Adrenal gland (tissue), 9 donors: ENCODE measurements at regions not wholly inside any gene's neighbourhood (a gene's known extent, or its start where the extent isn't known, plus 50 kb on each side); places are given as distances from the start of the nearest gene placed in this dataset.
"Not testable (repeated sequence)": the region's sequence is repeated elsewhere in the genome, so short reads cannot be mapped to it uniquely, and the experiment has no call there.

ENCODE experiments used
- DNase-seq, 7 donors: peaks; one replicate each; pipeline ENCODE4 v3.0.0-alpha.2; 2019 to 2020
- H3K27ac ChIP-seq, 5 donors: fragments of 200-600 bp; sonication (generic) in 4 of 5; 1 replicate in 3 of 5; 2 replicates in 2 of 5; pipeline versions ENCODE4 v1.5.1 to v1.8.0; 2016 to 2020; ENCODE audit warnings: mild to moderate bottlenecking in 1 of 5
- H3K27me3 ChIP-seq: fragments of 200-600 bp; 2 replicates; pipeline ENCODE4 v1.8.0; 2021
- H3K36me3 ChIP-seq, 2 donors: fragments of 200-600 bp; replicated peaks in 1 of 2; 1 replicate in 1 of 2; 2 replicates in 1 of 2; pipeline versions ENCODE4 v1.5.1 to v1.8.0; 2018 to 2022
- H3K4me1 ChIP-seq, 2 donors: fragments of 200-600 bp; replicated peaks in 1 of 2; 1 replicate in 1 of 2; 2 replicates in 1 of 2; pipeline versions ENCODE4 v1.5.1 to v1.8.0; 2018 to 2021
- H3K4me3 ChIP-seq, 4 donors: fragments of 200-600 bp; sonication (generic) in 3 of 4; one replicate each; pipeline ENCODE4 v1.5.1; 2016 to 2018
- H3K9me3 ChIP-seq, 3 donors: fragments of 200-600 bp; sonication (generic) in 1 of 3; replicated peaks in 1 of 3; 1 replicate in 2 of 3; 2 replicates in 1 of 3; pipeline versions ENCODE4 v1.5.1 to v1.8.0; 2016 to 2021
- POLR2A ChIP-seq, 2 donors: fragments of 450-650 bp; IDR thresholded peaks; one replicate each; pipeline ENCODE4 v1.6.1; 2017; ENCODE audit warnings: antibody characterized with exemption in 2 of 2, mild to moderate bottlenecking in 2 of 2, moderate library complexity in 1 of 2
- WGBS, 4 donors: extraction: QIAGEN DNeasy Blood & Tissue Kit in 2 of 4; methylation state at CpG; one replicate each; pipeline versions ENCODE4 v1.1.5 to v1.1.7; 2013 to 2017; 5-methylcytosine and 5-hydroxymethylcytosine counted together
- intact Hi-C, 2 donors: fragments of 100-400 bp; cut with DNase I; formaldehyde crosslinking; loops; one replicate each; pipeline versions ENCODE4 v1.14.1 to v1.15.0; 2022 to 2023
- TF ChIP-seq, protein P1 (sequence below), 6 experiments: fragments of 450-650 bp in 4 of 6; fragments of 200-600 bp in 2 of 6; sonication (generic) in 1 of 6; IDR thresholded peaks; 1 replicate in 5 of 6; 2 replicates in 1 of 6; pipeline versions ENCODE4 v1.5.1 to v1.8.0; 2016 to 2021; ENCODE audit warnings: antibody characterized with exemption in 6 of 6, mild to moderate bottlenecking in 2 of 6, moderate library complexity in 1 of 6
- donor health status: healthy with polysubstance abuse.
- donor health status: Bipolar disorder and iron deficiency.
- donor health status: DM: yes; HTN: yes; CAD: no.
- donor health status: DM: no; HTN: no; CAD: no.
- donor health status: DM: no; HTN: no; CAD: no.

DNA sequence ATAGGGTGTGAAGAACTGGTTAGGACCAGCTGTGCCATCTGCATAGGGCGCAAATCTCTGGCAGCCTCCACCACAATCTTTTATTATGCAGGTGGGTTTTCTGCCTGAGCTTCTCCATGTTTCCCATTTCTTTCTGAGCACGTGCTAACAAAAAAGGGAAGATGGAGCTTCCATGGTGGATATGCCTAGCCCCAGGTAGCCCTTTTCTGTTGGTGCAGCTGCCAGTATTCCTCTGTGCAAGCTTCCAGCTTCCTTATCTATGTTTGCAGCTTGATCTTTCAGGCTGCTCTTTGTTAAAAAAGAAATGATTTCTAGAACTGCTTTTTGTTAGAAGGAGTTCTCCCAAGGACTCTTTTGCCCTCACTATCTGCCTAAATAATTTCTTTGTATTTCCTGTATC is 95.0 kb upstream of the EPB41L4A start:
- intact Hi-C loops, result no loop called here
- whole genome bisulfite sequencing, 4 donors, result 51 to 69% (median 58%) methylated on average over 2 of the region's 2 CpGs
- no peak overlapping the region for H3K4me3 ChIP-seq
- H3K4me1 ChIP-seq, result no peaks in the 10 kb centered on the region
- peaks cover 0 to 4% (median 0%) of the 10 kb centered on the region in 3 donors for H3K9me3 ChIP-seq
- H3K27ac ChIP-seq, result no peak overlapping the region
- no peaks in the 10 kb centered on the region for H3K27me3 ChIP-seq
- H3K36me3 ChIP-seq, result no peaks in the 10 kb centered on the region
- no peak for TF ChIP-seq POLR2A (IDR thresholded peaks at IDR 0.05)
- TF ChIP-seq, protein P1, sequence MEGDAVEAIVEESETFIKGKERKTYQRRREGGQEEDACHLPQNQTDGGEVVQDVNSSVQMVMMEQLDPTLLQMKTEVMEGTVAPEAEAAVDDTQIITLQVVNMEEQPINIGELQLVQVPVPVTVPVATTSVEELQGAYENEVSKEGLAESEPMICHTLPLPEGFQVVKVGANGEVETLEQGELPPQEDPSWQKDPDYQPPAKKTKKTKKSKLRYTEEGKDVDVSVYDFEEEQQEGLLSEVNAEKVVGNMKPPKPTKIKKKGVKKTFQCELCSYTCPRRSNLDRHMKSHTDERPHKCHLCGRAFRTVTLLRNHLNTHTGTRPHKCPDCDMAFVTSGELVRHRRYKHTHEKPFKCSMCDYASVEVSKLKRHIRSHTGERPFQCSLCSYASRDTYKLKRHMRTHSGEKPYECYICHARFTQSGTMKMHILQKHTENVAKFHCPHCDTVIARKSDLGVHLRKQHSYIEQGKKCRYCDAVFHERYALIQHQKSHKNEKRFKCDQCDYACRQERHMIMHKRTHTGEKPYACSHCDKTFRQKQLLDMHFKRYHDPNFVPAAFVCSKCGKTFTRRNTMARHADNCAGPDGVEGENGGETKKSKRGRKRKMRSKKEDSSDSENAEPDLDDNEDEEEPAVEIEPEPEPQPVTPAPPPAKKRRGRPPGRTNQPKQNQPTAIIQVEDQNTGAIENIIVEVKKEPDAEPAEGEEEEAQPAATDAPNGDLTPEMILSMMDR (IDR thresholded peaks at IDR 0.05), result no peak
- no peak for DNase-seq

DNA sequence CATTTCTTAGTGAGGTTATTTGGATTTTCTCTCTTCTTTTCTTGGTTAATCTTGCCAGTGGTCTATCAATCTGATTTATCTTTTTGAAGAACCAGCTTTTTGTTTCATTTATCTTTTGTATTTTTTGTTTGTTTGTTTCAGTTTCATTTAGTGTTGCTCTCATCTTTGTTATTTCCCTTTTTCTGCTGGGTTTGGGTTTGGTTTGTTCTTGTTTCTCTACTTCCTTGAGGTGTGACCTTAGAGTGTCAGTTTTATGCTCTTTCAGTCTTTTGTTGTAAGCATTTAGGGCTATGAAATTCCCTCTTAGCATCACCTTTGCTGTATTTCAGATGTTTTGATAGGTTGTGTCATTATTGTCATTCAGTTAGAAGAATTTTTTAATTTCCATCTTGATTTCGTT is 101.4 kb upstream of the EPB41L4A start:
- H3K27me3 ChIP-seq, H3K9me3 ChIP-seq, intact Hi-C loops, H3K4me1 ChIP-seq, H3K36me3 ChIP-seq, H3K4me3 ChIP-seq, DNase-seq, H3K27ac ChIP-seq: not testable (repeated sequence)
- WGBS, 4 donors, result 47 to 52% (median 51%) methylated on average over 1 of the region's 1 CpG

DNA sequence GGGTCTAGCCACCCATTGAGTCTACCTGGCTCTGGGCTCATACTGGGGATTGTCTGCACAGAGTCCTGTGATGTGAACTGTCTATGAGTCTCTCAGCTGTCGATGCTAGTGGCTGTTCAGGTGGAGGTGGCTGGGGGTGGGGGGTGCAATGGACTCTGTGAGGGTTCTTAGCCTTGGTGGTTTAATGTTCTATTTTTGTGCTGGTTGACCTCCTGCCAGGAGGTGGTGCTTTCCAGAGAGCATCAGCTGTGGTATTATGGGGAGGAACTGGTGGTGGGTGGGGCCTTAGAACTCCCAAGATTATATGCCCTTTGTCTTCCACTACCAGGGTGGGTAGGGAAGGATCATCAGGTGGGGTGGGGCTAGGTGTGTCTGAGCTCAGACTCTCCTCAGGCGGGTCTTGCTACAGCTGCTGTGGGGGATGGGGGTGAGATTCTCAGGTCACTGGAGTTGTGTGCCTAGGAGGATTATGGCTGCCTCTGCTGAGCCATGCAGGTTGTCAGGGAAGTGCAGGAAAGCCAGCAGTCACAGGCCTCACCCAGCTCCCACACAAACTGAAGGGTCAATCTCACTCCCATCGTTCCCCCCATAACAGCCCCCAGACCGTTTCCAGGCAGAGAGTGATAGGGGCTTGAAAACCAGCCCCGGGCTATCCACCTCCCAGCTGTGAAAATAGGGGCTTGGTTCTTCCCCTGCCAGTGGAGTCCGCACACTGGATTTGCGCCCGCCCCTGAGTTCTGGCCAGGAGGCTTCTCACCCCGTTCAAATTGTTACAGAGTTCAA is 104.0 kb upstream of the EPB41L4A start:
- H3K4me1 ChIP-seq, H3K9me3 ChIP-seq, DNase-seq, H3K27ac ChIP-seq, H3K27me3 ChIP-seq, intact Hi-C loops, H3K4me3 ChIP-seq, H3K36me3 ChIP-seq: not testable (repeated sequence)
- 82 to 90% (median 88%) methylated on average over 7 to 9 of the region's 9 CpGs for WGBS, 4 donors

DNA sequence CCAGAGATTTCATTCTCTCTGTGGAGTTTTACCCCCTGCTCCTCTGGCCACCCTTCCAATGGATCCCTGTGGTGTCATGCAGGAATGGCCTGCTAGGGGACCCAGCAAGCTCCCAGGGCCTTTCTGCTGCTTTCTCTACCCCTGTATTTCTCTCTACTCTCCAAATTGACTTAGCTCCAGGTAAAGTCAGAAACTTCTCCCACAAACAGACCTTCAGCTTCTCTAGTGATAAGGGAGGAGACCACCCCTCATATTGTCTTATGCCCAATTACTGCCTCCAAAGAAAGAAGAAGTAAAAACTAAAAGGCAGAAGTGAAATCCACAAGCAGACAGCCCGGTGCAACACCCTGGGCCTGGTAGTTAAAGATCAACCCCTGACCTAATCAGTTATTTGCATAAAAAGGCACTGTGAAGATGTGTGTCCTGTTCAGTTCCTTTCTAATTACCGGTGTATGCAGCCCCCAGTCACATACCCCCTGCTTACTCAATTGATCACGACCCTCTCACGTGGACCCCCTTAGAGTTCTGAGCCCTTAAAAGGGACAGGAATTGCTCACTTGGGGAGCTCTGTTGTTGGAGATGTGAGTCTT is 104.7 kb upstream of the EPB41L4A start:
- intact Hi-C loops, DNase-seq, H3K4me1 ChIP-seq, H3K27ac ChIP-seq, H3K9me3 ChIP-seq, H3K4me3 ChIP-seq, H3K36me3 ChIP-seq, H3K27me3 ChIP-seq: not testable (repeated sequence)
- WGBS, 4 donors, result 55 to 73% (median 64%) methylated on average over 4 of the region's 4 CpGs

DNA sequence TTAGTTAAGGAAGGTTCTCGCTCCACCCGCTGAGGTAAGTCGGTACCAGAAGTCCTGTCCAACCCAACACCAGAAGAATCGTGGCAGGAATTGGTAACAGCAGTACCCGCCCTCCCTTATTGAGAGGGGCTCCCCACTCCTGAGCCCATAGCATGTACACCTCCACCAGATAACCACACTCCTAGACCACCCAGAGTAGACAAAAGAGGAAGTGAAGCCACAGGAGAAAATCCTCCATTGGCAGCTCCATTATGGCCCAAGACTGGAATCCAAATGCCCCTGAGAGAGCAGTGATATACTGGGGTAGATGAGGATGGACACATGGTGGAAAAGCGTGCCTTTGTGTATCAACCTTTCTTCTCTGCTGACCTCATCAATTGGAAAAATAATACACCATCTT is 106.1 kb upstream of the EPB41L4A start:
- intact Hi-C loops, result no loop called here
- Histone ChIP-seq H3K27me3 (no peaks in the 10 kb centered on the region), H3K4me1 (no peaks in the 10 kb centered on the region), H3K4me3 (no peak overlapping the region), H3K27ac (no peak overlapping the region), H3K9me3 (no peaks in the 10 kb centered on the region), H3K36me3 (no peaks in the 10 kb centered on the region)
- whole genome bisulfite sequencing, 4 donors, result 88 to 98% (median 92%) methylated on average over 4 to 6 of the region's 6 CpGs
- TF ChIP-seq POLR2A (IDR thresholded peaks at IDR 0.05), result no peak
- TF ChIP-seq, protein P1 (IDR thresholded peaks at IDR 0.05), result no peak
- no peak for DNase-seq

DNA sequence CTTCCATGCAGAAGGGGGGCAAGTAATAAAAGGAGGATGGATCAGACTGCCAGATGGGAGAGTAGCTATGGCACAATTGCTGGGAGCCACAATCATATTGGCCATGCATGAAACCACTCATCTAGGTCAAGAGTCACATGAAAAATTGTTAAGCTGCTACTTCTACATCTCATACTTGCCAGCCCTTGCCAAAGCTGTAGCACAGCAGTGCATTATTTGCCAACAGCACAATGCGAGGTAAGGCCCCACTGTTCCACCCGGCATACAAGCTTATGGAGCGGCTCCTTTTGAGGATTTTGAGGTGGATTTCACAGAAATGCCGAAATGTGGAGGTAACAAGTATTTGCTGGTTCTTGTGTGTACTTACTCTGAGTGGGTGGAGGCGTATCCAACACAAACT is 109.9 kb upstream of the EPB41L4A start:
- no peak for DNase-seq
- Histone ChIP-seq H3K27ac (no peak overlapping the region), H3K27me3 (no peaks in the 10 kb centered on the region), H3K9me3 (no peaks in the 10 kb centered on the region), H3K4me1 (no peaks in the 10 kb centered on the region), H3K36me3 (no peaks in the 10 kb centered on the region), H3K4me3 (no peak overlapping the region)
- 90 to 100% (median 94%) methylated on average over 5 of the region's 5 CpGs for WGBS, 4 donors
- intact Hi-C loops, result no loop called here
- TF ChIP-seq, protein P1 (IDR thresholded peaks at IDR 0.05), result no peak
- no peak for TF ChIP-seq POLR2A (IDR thresholded peaks at IDR 0.05)
